GM12878 (cell line): ENCODE measurements at regions not wholly inside any gene's neighbourhood (a gene's known extent, or its start where the extent isn't known, plus 50 kb on each side); places are given as distances from the start of the nearest gene placed in this dataset.

Source experiments
- ATAC-seq: fragments of 200-7000 bp; cut with Tn5 transposase; 3 replicates; pipeline ENCODE4 v1.9.1; 2020; ENCODE audit warnings: mild to moderate bottlenecking, moderate library complexity
- BruUV-seq: library from RNA; stranded (reverse); fragments of 400-500 nt; replicated peaks from 2 replicates; lab custom pipeline; 2021; lab: Mats Ljungman, UMichigan
- CTCF ChIA-PET: fragments of 300-600 bp; sonication (Branson Sonifier 250); formaldehyde crosslinking; extraction: SDS; loops from one replicate; lab custom pipeline; 2021; ENCODE audit warnings: inconsistent platforms; lab: Yijun Ruan, JAX
- POLR2A ChIA-PET: fragments of 350-600 bp; formaldehyde crosslinking; extraction: SDS; loops from one replicate; lab custom pipeline; 2021; ENCODE audit warnings: inconsistent platforms; lab: Charles Lee
- RAD21 ChIA-PET: fragments of 300-600 bp; sonication (Branson Sonifier 250); formaldehyde crosslinking; loops from one replicate; lab custom pipeline; 2023; ENCODE audit warnings: antibody characterized with exemption; ENCODE audit not compliant: unreplicated experiment; lab: Charles Lee
- SMC1A ChIA-PET: fragments of 300-600 bp; sonication (Branson Sonifier 250); formaldehyde crosslinking; loops from one replicate; lab custom pipeline; 2023; ENCODE audit not compliant: unreplicated experiment, uncharacterized antibody; lab: Charles Lee
- DNase-seq: peaks from one replicate; pipeline ENCODE4 v3.0.0-alpha.2; 2011; ENCODE audit warnings: low read depth, low spot score
- FAIRE-seq: peaks from 3 replicates; lab custom pipeline; 2011; peaks lifted over from hg19 to GRCh38; lab: Jason Lieb, UNC
- H2AFZ ChIP-seq: 2 replicates; pipeline ENCODE4 v1.6.0; 2011; ENCODE audit warnings: low read depth, low read length, control low read depth; ENCODE audit not compliant: control insufficient read depth
- H3K27ac ChIP-seq: 2 replicates; pipeline ENCODE4 v1.5.1; 2011; ENCODE audit warnings: control low read depth; ENCODE audit not compliant: control insufficient read depth, insufficient read depth
- H3K27me3 ChIP-seq, 2 experiments: replicated peaks in 1 of 2; 2 replicates each; pipeline versions ENCODE4 v1.6.0 to v1.6.1; 2011; ENCODE audit warnings: low read length in 1 of 2; ENCODE audit not compliant: control insufficient read depth in 2 of 2, insufficient read depth in 2 of 2
- H3K36me3 ChIP-seq, 2 experiments: 2 replicates each; pipeline ENCODE4 v1.5.1; 2011; ENCODE audit warnings: low read length in 1 of 2; ENCODE audit not compliant: control insufficient read depth in 2 of 2, insufficient read depth in 2 of 2
- H3K4me1 ChIP-seq: 2 replicates; pipeline ENCODE4 v1.6.1; 2011; ENCODE audit warnings: mild to moderate bottlenecking, low read length, moderate library complexity, mixed read lengths; ENCODE audit not compliant: control insufficient read depth, insufficient read depth
- H3K4me2 ChIP-seq: 2 replicates; pipeline ENCODE4 v1.6.0; 2011; ENCODE audit warnings: control low read depth; ENCODE audit not compliant: control insufficient read depth, insufficient read depth
- H3K4me3 ChIP-seq: fragments of 200-600 bp; sonication (generic); 2 replicates; pipeline ENCODE4 v1.5.1; 2016
- H3K79me2 ChIP-seq: 2 replicates; pipeline ENCODE4 v1.6.0; 2011; ENCODE audit warnings: low read length; ENCODE audit not compliant: control insufficient read depth, insufficient read depth
- H3K9ac ChIP-seq: 2 replicates; pipeline ENCODE4 v1.8.0; 2011; ENCODE audit warnings: low read length, control low read depth, mixed read lengths; ENCODE audit not compliant: control insufficient read depth, insufficient read depth
- H3K9me3 ChIP-seq: replicated peaks from 3 replicates; pipeline ENCODE4 v1.5.1; 2011; ENCODE audit warnings: mild to moderate bottlenecking, low read length; ENCODE audit not compliant: control insufficient read depth, insufficient read depth
- H4K20me1 ChIP-seq: 2 replicates; pipeline ENCODE4 v1.6.0; 2011; ENCODE audit not compliant: control insufficient read depth, insufficient read depth
- ETV6 ChIP-seq, 2 experiments: fragments of 450-650 bp in 1 of 2; IDR thresholded peaks in 1 of 2; conservative IDR thresholded peaks in 1 of 2; 2 replicates each; pipeline ENCODE4 v1.6.1; 2014; ENCODE audit warnings: antibody characterized with exemption in 1 of 2, borderline replicate concordance in 1 of 2, low read depth in 1 of 2, mild to moderate bottlenecking in 1 of 2, moderate library complexity in 1 of 2
- FOS ChIP-seq: IDR thresholded peaks from 3 replicates; pipeline ENCODE4 v1.6.1; 2011; ENCODE audit warnings: borderline replicate concordance; ENCODE audit not compliant: insufficient read length; ENCODE audit errors: extremely low read depth
- NFYA ChIP-seq: IDR thresholded peaks from 2 replicates; pipeline ENCODE4 v1.6.1; 2011; ENCODE audit warnings: low read depth, mild to moderate bottlenecking, low read length, improper control_type of control experiment, borderline replicate concordance
- POLR2AphosphoS2 ChIP-seq: IDR thresholded peaks from 2 replicates; pipeline ENCODE4 v1.6.1; 2011; ENCODE audit warnings: low read depth, mild to moderate bottlenecking, low read length, improper control_type of control experiment, moderate library complexity
- REST ChIP-seq: IDR thresholded peaks from 2 replicates; pipeline ENCODE4 v1.6.1; 2012; ENCODE audit warnings: mild to moderate bottlenecking, low read depth, low read length
- SIN3A ChIP-seq: IDR thresholded peaks from 2 replicates; pipeline ENCODE4 v1.6.1; 2012; ENCODE audit warnings: low read depth, low read length, improper control_type of control experiment
- WGBS: methylation state at CpG from one replicate; pipeline ENCODE4 v1.1.6; 2016; ENCODE audit warnings: low lambda C conversion rate; ENCODE audit not compliant: insufficient replicate concordance, insufficient coverage; ENCODE audit errors: missing lambda C conversion rate; 5-methylcytosine and 5-hydroxymethylcytosine counted together
- in situ Hi-C: fragments of 300-500 bp; cut with MboI; formaldehyde crosslinking; loops from 9 replicates; pipeline ENCODE4 v1.14.3; 2018; ENCODE audit warnings: mixed read lengths
- intact Hi-C: fragments of 100-400 bp; cut with micrococcal nuclease; formaldehyde crosslinking; loops from one replicate; pipeline ENCODE4 v1.14.2; 2022; ENCODE audit not compliant: unreplicated experiment

- ATAC-seq, result no peak
- ChIA-PET CTCF (interaction anchor here (0.6 kb wide), 1 partner anchor 1111 kb away, joined by 3 read pairs; no protein-coding TSS in a partner anchor), SMC1A (no interaction called here), POLR2A (no interaction called here), RAD21 (no interaction called here)
- no peak for TF ChIP-seq POLR2AphosphoS2
- TF ChIP-seq REST, result no peak
- TF ChIP-seq NFYA, result no peak
- no peak for TF ChIP-seq SIN3A
- no peak for TF ChIP-seq ETV6 (conservative IDR thresholded peaks at IDR 0.05 in 1 of 2, IDR thresholded peaks at IDR 0.05 in 1 of 2; ENCODE audit: borderline replicate concordance in 1 of 2, low read depth in 1 of 2)
- TF ChIP-seq FOS, result no peak
- no peak overlapping the region for H3K9ac ChIP-seq
- in situ Hi-C loops, result no loop called here
- H3K27me3 ChIP-seq, result no peaks in the 10 kb centered on the region
- H3K4me1 ChIP-seq, result no peaks in the 10 kb centered on the region
- H3K4me2 ChIP-seq, result no peak overlapping the region
- intact Hi-C loops, result no loop called here
- no peaks in the 10 kb centered on the region for H3K9me3 ChIP-seq
- DNase-seq, result no peak
- no peaks in the 10 kb centered on the region for H4K20me1 ChIP-seq
- H2AFZ ChIP-seq, result no peak overlapping the region
- BruUV-seq, result no TSS peak
- no peak for FAIRE-seq
- H3K4me3 ChIP-seq, result no peak overlapping the region
- no peaks in the 10 kb centered on the region for H3K79me2 ChIP-seq
- H3K27ac ChIP-seq, result no peak overlapping the region
- no peaks in the 10 kb centered on the region for H3K36me3 ChIP-seq
- WGBS, result 2% methylated on average over 2 of the region's 2 CpGs
These were observed 322.8 kb upstream of the GJE1 start for GRCh38 chr6:141809901-141810300.
